ENCODE measurements at regions not wholly inside any gene's neighbourhood (a gene's known extent, or its start where the extent isn't known, plus 50 kb on each side); places are given as distances from the start of the nearest gene placed in this dataset.

- Histone ChIP-seq H3K4me2 (ENCODE audit: insufficient read depth, low read length) (no peak overlapping the region), H3K9me1 (replicated peaks; ENCODE audit: control insufficient read depth, extremely low read depth, insufficient read depth, low read length) (no peaks in the 10 kb centered on the region), H3K27me3 (ENCODE audit: control insufficient read depth in 2 of 2, insufficient read depth in 2 of 2, low read length in 2 of 2) (no peaks in the 10 kb centered on the region), H3K79me2 (ENCODE audit: control insufficient read depth, insufficient read depth, low read length) (no peaks in the 10 kb centered on the region), H3K27ac (ENCODE audit: insufficient read depth, low read depth, low read length) (no peak overlapping the region), H3K4me1 (ENCODE audit: control insufficient read depth, extremely low read depth, insufficient read depth, low read length) (no peaks in the 10 kb centered on the region), H3K9ac (replicated peaks; ENCODE audit: extremely low read depth, insufficient read depth, low read length) (no peak overlapping the region), H3K9me3 (replicated peaks; ENCODE audit: control insufficient read depth, insufficient read depth, low read length) (peaks cover 5% of the 10 kb centered on the region), H3K36me3 (ENCODE audit: control insufficient read depth in 2 of 2, extremely low read depth in 1 of 2, insufficient read depth in 2 of 2, low read length in 2 of 2) (no peaks in the 10 kb centered on the region), H3K4me3 (replicated peaks in 1 of 3; ENCODE audit: insufficient read depth in 1 of 3, low read depth in 1 of 3, low read length in 3 of 3) (no peak overlapping the region), H4K20me1 (replicated peaks; ENCODE audit: control insufficient read depth, extremely low read depth, insufficient read depth, low read length) (no peaks in the 10 kb centered on the region), H2AFZ (ENCODE audit: low read depth, low read length) (no peak overlapping the region)
- DNase-seq (ENCODE audit: low read depth, low spot score) (no peak), FAIRE-seq (no peak)
- ChIA-PET CTCF (no interaction called here), POLR2A (no interaction called here)
- no TSS peak for BruUV-seq (replicated peaks)
- TF ChIP-seq EZH2 (IDR thresholded peaks at IDR 0.05; ENCODE audit: borderline replicate concordance, low read depth, low read length, severe bottlenecking) = no peak
- TF ChIP-seq FOS (IDR thresholded peaks at IDR 0.05; ENCODE audit: borderline replicate concordance, insufficient read depth, low read length) = no peak
- TF ChIP-seq POLR2AphosphoS5 (IDR thresholded peaks at IDR 0.05; ENCODE audit: insufficient read depth, low read depth, low read length) = no peak
- TF ChIP-seq MYC (IDR thresholded peaks at IDR 0.05; ENCODE audit: low read depth, low read length) = no peak
- TF ChIP-seq POLR2A (IDR thresholded peaks at IDR 0.05; ENCODE audit: low read depth, low read length) = no peak
- TF ChIP-seq, protein P1, sequence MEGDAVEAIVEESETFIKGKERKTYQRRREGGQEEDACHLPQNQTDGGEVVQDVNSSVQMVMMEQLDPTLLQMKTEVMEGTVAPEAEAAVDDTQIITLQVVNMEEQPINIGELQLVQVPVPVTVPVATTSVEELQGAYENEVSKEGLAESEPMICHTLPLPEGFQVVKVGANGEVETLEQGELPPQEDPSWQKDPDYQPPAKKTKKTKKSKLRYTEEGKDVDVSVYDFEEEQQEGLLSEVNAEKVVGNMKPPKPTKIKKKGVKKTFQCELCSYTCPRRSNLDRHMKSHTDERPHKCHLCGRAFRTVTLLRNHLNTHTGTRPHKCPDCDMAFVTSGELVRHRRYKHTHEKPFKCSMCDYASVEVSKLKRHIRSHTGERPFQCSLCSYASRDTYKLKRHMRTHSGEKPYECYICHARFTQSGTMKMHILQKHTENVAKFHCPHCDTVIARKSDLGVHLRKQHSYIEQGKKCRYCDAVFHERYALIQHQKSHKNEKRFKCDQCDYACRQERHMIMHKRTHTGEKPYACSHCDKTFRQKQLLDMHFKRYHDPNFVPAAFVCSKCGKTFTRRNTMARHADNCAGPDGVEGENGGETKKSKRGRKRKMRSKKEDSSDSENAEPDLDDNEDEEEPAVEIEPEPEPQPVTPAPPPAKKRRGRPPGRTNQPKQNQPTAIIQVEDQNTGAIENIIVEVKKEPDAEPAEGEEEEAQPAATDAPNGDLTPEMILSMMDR (IDR thresholded peaks at IDR 0.05; ENCODE audit: extremely low read depth in 1 of 2, insufficient read depth in 1 of 2, low read depth in 1 of 2, low read length in 2 of 2) = no peak
- no peak for TF ChIP-seq JUN (IDR thresholded peaks at IDR 0.05; ENCODE audit: borderline replicate concordance, insufficient read depth, insufficient read length, low read depth)
- no peak for TF ChIP-seq GATA2 (IDR thresholded peaks at IDR 0.05; ENCODE audit: insufficient read depth, insufficient read length, low read depth, low read length)
- TF ChIP-seq, protein P2, sequence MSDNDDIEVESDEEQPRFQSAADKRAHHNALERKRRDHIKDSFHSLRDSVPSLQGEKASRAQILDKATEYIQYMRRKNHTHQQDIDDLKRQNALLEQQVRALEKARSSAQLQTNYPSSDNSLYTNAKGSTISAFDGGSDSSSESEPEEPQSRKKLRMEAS (IDR thresholded peaks at IDR 0.05; ENCODE audit: insufficient read depth, insufficient read length) = no peak
- intact Hi-C loops (cut with micrococcal nuclease) = no loop called here
- dilution Hi-C loops (cut with MboI; ENCODE audit: extremely low pct_ligation_motif_present, low sequenced_read_pairs) = no loop called here
Measured at GRCh38 chr14:44107156-44107555, 399.9 kb downstream of the FSCB start.

Measured in endothelial cell of umbilical vein (primary cell).